ENCODE measurements at regions not wholly inside any gene's neighbourhood (a gene's known extent, or its start where the extent isn't known, plus 50 kb on each side); places are given as distances from the start of the nearest gene placed in this dataset.

- no peak for DNase-seq
- Histone ChIP-seq H3K36me3 (replicated peaks) (no peaks in the 10 kb centered on the region), H3K4me3 (ENCODE audit: low read depth, low read length) (no peak overlapping the region), H3K27me3 (replicated peaks) (no peaks in the 10 kb centered on the region), H3K27ac (no peak overlapping the region)
- in situ Hi-C loops (cut with HindIII; ENCODE audit: low pct_ligation_motif_present, low sequenced_read_pairs): no loop called here
- no peak for TF ChIP-seq CTCF (IDR thresholded peaks at IDR 0.05; ENCODE audit: low read depth, low read length, missing control alignments)
Observed at GRCh38 chr20:10846766-10847165, 173.0 kb upstream of the JAG1 start.

- H3K27me3 ChIP-seq (replicated peaks): no peaks in the 10 kb centered on the region
- peak; percentile 92 for DNase-seq
- peak overlapping the region; percentile 59 for H3K27ac ChIP-seq
- H3K36me3 ChIP-seq (replicated peaks): no peaks in the 10 kb centered on the region
- no peak overlapping the region for H3K4me3 ChIP-seq (ENCODE audit: low read depth, low read length)
- no peak for TF ChIP-seq CTCF (IDR thresholded peaks at IDR 0.05; ENCODE audit: low read depth, low read length, missing control alignments)
- in situ Hi-C loops (cut with HindIII; ENCODE audit: low pct_ligation_motif_present, low sequenced_read_pairs): no loop called here
Observed at GRCh38 chr20:10848810-10849370, 175.1 kb upstream of the JAG1 start.

DNA sequence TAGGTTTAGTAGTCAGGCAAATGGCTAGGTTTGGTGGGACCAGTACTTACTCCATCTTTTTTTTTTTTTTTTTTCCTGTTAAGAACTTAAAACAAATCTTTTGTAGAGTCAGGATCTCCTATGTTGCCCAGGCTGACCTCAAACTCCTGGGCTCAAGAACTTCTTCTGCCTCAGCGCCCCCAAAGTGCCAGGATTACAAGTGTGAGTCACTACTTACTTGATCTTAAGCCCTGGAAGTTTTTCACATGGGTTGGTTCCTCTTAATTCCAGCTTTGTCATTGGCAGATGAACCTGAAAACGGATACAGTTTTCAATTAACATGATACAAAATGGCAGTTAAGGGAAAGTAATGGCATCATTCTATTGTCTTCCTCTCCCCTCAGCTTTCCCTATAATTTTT lies 179.4 kb upstream of the JAG1 start:
- TF ChIP-seq CTCF (IDR thresholded peaks at IDR 0.05; ENCODE audit: low read depth, low read length, missing control alignments): no peak
- Histone ChIP-seq H3K4me3 (ENCODE audit: low read depth, low read length) (no peak overlapping the region), H3K27me3 (replicated peaks) (no peaks in the 10 kb centered on the region), H3K36me3 (replicated peaks) (no peaks in the 10 kb centered on the region), H3K27ac (no peak overlapping the region)
- in situ Hi-C loops (cut with HindIII; ENCODE audit: low pct_ligation_motif_present, low sequenced_read_pairs): no loop called here
- DNase-seq: no peak

DNA sequence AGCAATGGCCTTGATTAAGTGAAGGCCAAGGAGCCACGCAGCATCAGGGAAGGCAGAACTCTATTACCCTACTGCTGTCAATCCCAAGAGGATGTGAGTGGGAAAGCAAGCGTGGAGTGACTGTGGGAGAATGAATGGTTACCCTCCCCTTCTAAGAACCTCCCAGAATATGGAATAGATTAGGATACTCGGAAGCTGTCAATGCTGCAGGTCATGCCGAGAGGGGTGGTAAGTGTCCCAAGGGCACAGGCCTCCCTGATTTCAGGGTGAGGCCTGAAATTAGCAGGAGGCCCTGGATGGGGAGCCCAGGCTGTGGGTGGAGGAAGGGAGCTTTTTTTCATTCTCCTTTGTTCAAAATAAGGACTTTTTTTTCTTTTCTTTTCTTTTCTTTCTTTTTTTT lies 179.9 kb upstream of the JAG1 start:
- no peaks in the 10 kb centered on the region for H3K36me3 ChIP-seq (replicated peaks)
- in situ Hi-C loops (cut with HindIII; ENCODE audit: low pct_ligation_motif_present, low sequenced_read_pairs): no loop called here
- TF ChIP-seq CTCF (IDR thresholded peaks at IDR 0.05; ENCODE audit: low read depth, low read length, missing control alignments): no peak
- H3K4me3 ChIP-seq (ENCODE audit: low read depth, low read length): no peak overlapping the region
- H3K27me3 ChIP-seq (replicated peaks): no peaks in the 10 kb centered on the region
- no peak overlapping the region for H3K27ac ChIP-seq
- DNase-seq: no peak

DNA sequence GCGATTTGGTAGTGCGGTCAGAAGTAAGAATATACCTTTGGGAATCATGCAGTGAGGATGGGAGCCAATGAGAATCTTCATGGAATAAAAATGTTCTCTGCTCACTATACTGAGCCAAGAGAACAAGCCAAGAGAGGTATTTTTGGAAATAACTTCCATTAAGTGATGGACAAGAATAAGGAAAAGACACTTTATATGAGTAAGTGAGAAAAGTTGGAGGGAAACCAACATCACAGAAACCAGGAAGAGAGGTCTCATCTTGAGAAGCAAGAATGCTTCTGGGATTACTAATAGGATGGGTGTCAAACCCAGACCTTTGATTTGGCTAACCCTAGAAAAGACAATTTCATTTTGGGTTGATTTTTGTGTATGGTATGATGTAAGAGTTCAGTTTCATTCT lies 181.2 kb upstream of the JAG1 start:
- Histone ChIP-seq H3K36me3 (replicated peaks) (no peaks in the 10 kb centered on the region), H3K27ac (no peak overlapping the region), H3K27me3 (replicated peaks) (no peaks in the 10 kb centered on the region), H3K4me3 (ENCODE audit: low read depth, low read length) (no peak overlapping the region)
- no peak for TF ChIP-seq CTCF (IDR thresholded peaks at IDR 0.05; ENCODE audit: low read depth, low read length, missing control alignments)
- DNase-seq: no peak
- in situ Hi-C loops (cut with HindIII; ENCODE audit: low pct_ligation_motif_present, low sequenced_read_pairs): no loop called here

GRCh38 chr20:10855778-10856177 lies 182.0 kb upstream of the JAG1 start:
- no peak for TF ChIP-seq CTCF (IDR thresholded peaks at IDR 0.05; ENCODE audit: low read depth, low read length, missing control alignments)
- no peak for DNase-seq

More at GRCh38 chr20:10855778-10856177, 182.0 kb upstream of the JAG1 start:
- Histone ChIP-seq H3K36me3 (replicated peaks) (no peaks in the 10 kb centered on the region), H3K27ac (no peak overlapping the region), H3K27me3 (replicated peaks) (no peaks in the 10 kb centered on the region), H3K4me3 (ENCODE audit: low read depth, low read length) (no peak overlapping the region)
- in situ Hi-C loops (cut with HindIII; ENCODE audit: low pct_ligation_motif_present, low sequenced_read_pairs): no loop called here
